GM21381 (cell line): ENCODE measurements at regions not wholly inside any gene's neighbourhood (a gene's known extent, or its start where the extent isn't known, plus 50 kb on each side); places are given as distances from the start of the nearest gene placed in this dataset.
"Not testable (repeated sequence)": the region's sequence is repeated elsewhere in the genome, so short reads cannot be mapped to it uniquely, and the experiment has no call there.

ENCODE experiments used
- ATAC-seq: cut with Tn5 transposase; IDR thresholded peaks from one replicate; pipeline ENCODE4 v1.9.1; 2021; ENCODE audit warnings: mild to moderate bottlenecking, moderate library complexity; ENCODE audit not compliant: unreplicated experiment

GRCh38 chr13:83019986-83020385 is 862.3 kb downstream of the SLITRK1 start:
- ATAC-seq: no peak

DNA sequence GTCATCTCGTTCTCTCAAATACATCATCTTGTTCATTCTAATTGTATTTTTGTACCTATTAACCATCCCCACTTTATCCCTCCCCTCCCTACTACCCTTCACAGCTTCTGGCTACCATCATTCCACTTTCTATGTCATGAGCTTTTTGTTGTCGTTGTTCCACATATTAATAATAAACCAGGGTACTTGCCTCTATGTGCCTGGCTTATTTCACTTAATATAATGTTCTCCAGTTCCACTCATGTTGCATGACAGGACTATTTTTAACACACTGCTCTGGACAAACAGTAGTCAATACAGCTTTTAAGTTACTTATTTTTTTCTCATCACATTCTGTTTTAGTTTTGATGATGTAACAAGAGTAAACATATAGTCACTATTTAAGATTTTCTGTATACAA is 872.3 kb downstream of the SLITRK1 start:
- ATAC-seq: no peak

DNA sequence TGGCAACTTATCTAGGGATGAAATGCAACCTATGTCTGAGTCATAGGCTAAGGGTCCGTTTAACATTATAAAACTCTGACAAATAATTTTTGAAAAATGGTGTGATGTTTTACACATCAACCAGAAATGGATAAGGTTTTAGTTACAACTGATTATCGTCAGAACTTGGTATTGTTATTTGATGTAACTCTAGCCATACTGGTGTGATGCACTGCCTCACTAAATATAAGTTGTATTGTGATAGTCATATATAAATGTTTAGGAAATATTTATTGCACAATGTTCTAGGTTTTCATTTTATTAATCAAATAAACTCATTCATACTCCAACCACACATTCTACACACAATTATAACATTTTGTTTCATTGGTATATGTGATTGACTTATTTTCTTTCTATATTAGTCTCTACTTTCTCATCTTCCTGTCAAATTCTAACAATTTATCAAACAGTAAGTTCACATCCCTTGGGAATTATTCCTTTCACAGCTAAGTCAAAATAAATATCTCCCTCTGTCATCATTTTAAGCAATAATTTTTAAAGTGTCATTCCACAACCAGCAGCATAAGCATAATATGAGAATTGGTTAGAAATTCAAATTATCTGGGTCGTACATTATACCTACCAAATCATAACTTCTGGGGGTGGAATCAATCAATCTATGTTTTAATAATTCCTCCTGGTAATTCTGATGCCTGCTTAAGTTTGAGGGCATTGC is 873.9 kb downstream of the SLITRK1 start:
- ATAC-seq: no peak

DNA sequence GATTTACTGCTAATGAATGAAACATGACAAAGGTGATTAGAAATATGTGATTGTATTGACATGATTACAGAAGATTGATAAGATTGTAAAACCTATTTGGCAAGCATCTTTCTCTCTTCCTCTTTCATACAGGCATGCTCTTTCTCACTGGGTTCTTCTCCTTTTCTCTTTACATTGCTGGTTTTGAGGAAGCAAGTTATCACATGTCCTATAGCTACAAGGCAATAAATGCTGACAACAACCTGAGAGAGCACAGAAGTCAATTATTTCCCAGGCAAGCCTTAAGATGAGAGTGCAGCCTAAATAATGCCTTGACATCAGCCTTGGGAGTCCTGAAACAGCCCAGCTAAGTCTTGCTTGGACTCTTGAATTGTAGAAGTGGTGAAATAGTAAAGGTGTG is 875.0 kb downstream of the SLITRK1 start:
- no peak for ATAC-seq

GRCh38 chr13:83003185-83003584 is 879.1 kb downstream of the SLITRK1 start:
- ATAC-seq: no peak

DNA sequence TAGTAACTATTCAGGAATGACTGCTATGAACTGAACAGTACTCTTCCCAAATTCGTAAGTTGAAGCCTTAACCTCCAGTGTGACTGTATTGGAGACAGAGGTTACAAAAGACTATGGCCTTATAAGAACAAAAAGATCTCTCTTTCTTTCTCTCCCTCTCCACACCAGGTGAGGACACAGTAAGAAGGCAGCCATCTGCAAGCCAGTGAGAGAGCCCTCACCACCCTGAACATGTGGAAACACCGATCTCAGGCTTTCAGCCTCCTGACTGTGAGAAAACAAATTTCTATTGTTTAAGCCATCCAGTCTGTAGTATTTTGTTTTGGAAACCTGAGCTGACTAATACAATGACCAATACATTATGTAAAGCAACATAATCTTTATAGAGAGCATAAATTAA is 888.9 kb downstream of the SLITRK1 start:
- ATAC-seq: no peak

DNA sequence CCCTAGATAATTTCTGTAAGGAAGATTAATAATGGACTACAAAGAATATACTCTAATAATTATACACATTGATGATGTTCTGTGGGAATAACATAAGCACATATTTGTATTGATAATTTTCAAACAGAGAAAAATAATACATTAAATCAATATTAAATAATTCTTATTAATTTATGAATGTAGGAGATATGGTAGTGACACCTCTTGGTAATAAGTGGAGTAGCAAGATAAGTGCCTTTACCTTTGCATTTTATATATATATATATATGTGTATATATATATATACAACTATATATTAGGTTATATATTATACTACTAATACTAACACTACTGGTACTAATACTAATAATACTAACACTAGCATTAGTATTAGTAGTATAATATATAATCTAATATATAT is 905.8 kb downstream of the SLITRK1 start:
- no peak for ATAC-seq

- no peak for ATAC-seq
These were observed 918.8 kb downstream of the SLITRK1 start for GRCh38 chr13:82963226-82964099.

- ATAC-seq: no peak
These were observed 919.9 kb downstream of the SLITRK1 start for GRCh38 chr13:82962397-82962796.

GRCh38 chr13:82961757-82962156 is 920.5 kb downstream of the SLITRK1 start:
- no peak for ATAC-seq

GRCh38 chr13:82952336-82952735 is 929.9 kb downstream of the SLITRK1 start:
- not testable (repeated sequence) for ATAC-seq

GRCh38 chr13:82947683-82948082 is 934.6 kb downstream of the SLITRK1 start:
- ATAC-seq: no peak

DNA sequence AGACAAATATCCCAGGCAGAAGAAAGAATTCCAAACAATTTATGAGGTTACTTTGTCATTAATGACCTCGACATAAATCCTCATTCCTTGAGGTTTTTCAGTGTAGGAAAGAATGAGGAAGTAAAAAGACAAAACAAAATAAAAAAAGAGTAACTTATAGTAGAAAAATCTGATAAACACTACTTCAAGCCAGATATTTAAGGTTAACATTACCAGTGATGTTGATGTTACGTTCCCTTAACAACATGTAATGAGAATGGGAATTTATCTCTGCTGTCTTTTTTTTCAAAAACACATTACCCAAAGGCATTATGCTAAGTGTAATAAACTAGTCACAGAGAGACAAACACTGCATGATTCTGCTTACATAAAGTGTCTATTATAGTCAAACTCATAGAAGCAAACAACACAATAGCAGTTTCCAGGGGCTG is 935.1 kb downstream of the SLITRK1 start:
- ATAC-seq: no peak

- no peak for ATAC-seq
These were observed 943.6 kb downstream of the SLITRK1 start for GRCh38 chr13:82938644-82939043.

DNA sequence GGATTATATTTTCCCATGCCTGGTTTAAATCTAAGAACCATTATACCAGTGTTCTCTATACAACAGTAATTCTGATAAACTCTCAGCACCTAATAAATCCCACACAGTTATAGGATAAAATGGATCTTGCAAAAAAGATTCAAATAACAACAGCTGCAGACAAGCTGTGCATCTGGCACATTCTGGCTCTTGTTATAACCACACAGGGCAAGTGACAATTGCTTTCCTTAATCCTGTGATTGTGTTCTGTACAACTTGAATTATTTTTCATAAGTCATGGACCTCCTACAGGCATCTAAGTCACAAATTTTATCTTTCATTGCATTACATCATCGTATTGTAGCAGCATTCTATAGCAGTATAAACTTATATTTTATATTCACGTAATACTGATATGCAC is 948.3 kb downstream of the SLITRK1 start:
- no peak for ATAC-seq

DNA sequence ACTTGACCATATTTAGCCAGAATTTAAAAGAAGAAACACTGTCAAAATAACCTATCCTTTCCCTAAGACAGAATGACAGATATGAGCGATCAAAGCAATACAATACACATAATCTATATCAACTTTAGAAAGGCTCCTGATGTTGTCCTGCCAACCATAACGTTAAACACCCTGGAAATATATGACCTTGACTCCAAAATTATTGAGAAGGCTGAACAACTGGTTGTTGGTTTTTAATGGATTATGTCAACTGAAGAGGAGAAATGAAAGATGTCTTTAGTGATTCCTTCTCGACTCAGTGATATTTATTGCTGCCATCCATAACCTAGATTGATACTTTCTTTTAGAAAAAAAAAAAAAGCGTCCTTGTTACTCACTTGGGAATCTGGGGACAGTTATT is 957.2 kb downstream of the SLITRK1 start:
- ATAC-seq: no peak

GRCh38 chr13:82917984-82918383 is 964.3 kb downstream of the SLITRK1 start:
- no peak for ATAC-seq

DNA sequence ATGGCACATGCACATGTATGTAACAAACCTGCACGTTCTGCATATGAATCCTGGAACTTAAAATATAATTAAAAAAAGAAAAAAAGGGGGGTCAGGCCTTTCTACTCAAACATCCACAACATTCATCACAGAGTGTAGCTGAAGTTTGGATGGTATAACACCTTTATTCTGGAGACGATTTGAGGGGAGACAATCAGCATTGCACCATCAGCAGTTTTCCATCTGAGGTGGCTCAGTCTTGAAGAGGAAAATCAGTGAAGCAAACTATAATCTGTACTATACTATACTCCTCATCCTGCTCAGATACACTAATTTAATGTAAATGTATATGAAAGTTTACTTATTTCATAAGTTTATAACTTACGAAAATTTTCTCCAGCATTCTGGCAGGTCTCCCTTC is 969.7 kb downstream of the SLITRK1 start:
- no peak for ATAC-seq

DNA sequence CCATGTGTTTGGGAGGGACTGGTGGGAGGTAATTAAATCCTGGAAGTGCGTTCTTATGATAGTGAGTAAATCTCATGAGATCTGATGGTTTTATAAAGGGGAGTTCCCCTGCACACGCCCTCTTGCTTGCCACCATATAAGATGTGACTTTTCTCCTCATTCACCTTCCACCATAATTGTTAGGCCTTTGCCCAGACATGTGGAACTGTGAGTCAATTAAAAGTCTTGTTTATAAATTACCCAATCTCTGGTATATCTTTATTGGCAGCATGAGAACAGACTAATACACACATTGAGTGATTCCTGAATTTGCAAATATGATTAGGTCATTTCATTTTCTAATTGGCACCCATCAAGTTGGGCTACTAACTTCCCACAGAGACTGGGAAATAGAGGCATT is 977.2 kb downstream of the SLITRK1 start:
- no peak for ATAC-seq

GRCh38 chr13:82900453-82900852 is 981.8 kb downstream of the SLITRK1 start:
- ATAC-seq: no peak

- no peak for ATAC-seq
These were observed 983.7 kb downstream of the SLITRK1 start for GRCh38 chr13:82898586-82898985.

GRCh38 chr13:82879921-82880320 is 1002.4 kb downstream of the SLITRK1 start:
- ATAC-seq: no peak
